ENCODE measurements at regions not wholly inside any gene's neighbourhood (a gene's known extent, or its start where the extent isn't known, plus 50 kb on each side); places are given as distances from the start of the nearest gene placed in this dataset.

DNA sequence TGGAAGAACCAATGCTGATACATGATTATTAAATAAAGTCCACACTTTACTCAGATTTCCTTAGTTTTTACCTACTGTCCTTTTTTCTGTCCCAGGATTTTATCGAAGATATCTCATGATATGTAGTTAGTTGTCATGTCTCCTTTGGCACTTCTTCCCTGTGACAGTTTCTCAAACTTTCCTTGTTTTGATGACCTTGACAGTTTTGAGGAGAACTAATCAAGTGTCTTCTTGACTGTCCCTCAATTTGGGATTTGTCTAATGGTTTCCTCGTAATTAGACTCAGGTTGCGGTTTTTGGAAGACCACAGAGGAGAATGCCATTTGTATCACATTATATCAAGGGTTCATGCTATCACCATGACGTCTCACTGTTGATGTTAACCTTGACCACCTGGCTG is 483.1 kb upstream of the ZNF608 start:
- intact Hi-C loops (cut with micrococcal nuclease) (loop anchor here (2.0 kb wide), 1 partner anchor 33 kb away; no protein-coding TSS in a partner anchor), dilution Hi-C loops (cut with MboI; ENCODE audit: extremely low pct_ligation_motif_present, low sequenced_read_pairs) (no loop called here)
- H3K27ac ChIP-seq (ENCODE audit: insufficient read depth, low read depth, low read length), result no peak overlapping the region
- H3K36me3 ChIP-seq (ENCODE audit: control insufficient read depth in 2 of 2, extremely low read depth in 1 of 2, insufficient read depth in 2 of 2, low read length in 2 of 2), result no peaks in the 10 kb centered on the region
- ChIA-PET CTCF (no interaction called here), POLR2A (no interaction called here)
- no peak overlapping the region for H3K4me3 ChIP-seq (replicated peaks in 1 of 3; ENCODE audit: insufficient read depth in 1 of 3, low read depth in 1 of 3, low read length in 3 of 3)
- H4K20me1 ChIP-seq (replicated peaks; ENCODE audit: control insufficient read depth, extremely low read depth, insufficient read depth, low read length), result no peaks in the 10 kb centered on the region
- DNase-seq (ENCODE audit: low read depth, low spot score) (no peak), FAIRE-seq (no peak)
- H3K9me3 ChIP-seq (replicated peaks; ENCODE audit: control insufficient read depth, insufficient read depth, low read length), result no peaks in the 10 kb centered on the region
- H3K4me2 ChIP-seq (ENCODE audit: insufficient read depth, low read length), result no peak overlapping the region
- H3K4me1 ChIP-seq (ENCODE audit: control insufficient read depth, extremely low read depth, insufficient read depth, low read length), result no peaks in the 10 kb centered on the region
- TF ChIP-seq GATA2 (IDR thresholded peaks at IDR 0.05; ENCODE audit: insufficient read depth, insufficient read length, low read depth, low read length), result no peak
- no peak for TF ChIP-seq FOS (IDR thresholded peaks at IDR 0.05; ENCODE audit: borderline replicate concordance, insufficient read depth, low read length)
- no peak for TF ChIP-seq MYC (IDR thresholded peaks at IDR 0.05; ENCODE audit: low read depth, low read length)
- no peak for TF ChIP-seq JUN (IDR thresholded peaks at IDR 0.05; ENCODE audit: borderline replicate concordance, insufficient read depth, insufficient read length, low read depth)
- TF ChIP-seq, protein P1, sequence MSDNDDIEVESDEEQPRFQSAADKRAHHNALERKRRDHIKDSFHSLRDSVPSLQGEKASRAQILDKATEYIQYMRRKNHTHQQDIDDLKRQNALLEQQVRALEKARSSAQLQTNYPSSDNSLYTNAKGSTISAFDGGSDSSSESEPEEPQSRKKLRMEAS (IDR thresholded peaks at IDR 0.05; ENCODE audit: insufficient read depth, insufficient read length), result no peak
- TF ChIP-seq POLR2AphosphoS5 (IDR thresholded peaks at IDR 0.05; ENCODE audit: insufficient read depth, low read depth, low read length), result no peak
- TF ChIP-seq, protein P2, sequence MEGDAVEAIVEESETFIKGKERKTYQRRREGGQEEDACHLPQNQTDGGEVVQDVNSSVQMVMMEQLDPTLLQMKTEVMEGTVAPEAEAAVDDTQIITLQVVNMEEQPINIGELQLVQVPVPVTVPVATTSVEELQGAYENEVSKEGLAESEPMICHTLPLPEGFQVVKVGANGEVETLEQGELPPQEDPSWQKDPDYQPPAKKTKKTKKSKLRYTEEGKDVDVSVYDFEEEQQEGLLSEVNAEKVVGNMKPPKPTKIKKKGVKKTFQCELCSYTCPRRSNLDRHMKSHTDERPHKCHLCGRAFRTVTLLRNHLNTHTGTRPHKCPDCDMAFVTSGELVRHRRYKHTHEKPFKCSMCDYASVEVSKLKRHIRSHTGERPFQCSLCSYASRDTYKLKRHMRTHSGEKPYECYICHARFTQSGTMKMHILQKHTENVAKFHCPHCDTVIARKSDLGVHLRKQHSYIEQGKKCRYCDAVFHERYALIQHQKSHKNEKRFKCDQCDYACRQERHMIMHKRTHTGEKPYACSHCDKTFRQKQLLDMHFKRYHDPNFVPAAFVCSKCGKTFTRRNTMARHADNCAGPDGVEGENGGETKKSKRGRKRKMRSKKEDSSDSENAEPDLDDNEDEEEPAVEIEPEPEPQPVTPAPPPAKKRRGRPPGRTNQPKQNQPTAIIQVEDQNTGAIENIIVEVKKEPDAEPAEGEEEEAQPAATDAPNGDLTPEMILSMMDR (IDR thresholded peaks at IDR 0.05; ENCODE audit: extremely low read depth in 1 of 2, insufficient read depth in 1 of 2, low read depth in 1 of 2, low read length in 2 of 2), result no peak
- TF ChIP-seq POLR2A (IDR thresholded peaks at IDR 0.05; ENCODE audit: low read depth, low read length), result no peak
- no peak for TF ChIP-seq EZH2 (IDR thresholded peaks at IDR 0.05; ENCODE audit: borderline replicate concordance, low read depth, low read length, severe bottlenecking)
- no TSS peak for BruUV-seq (replicated peaks)
- no peak overlapping the region for H3K9ac ChIP-seq (replicated peaks; ENCODE audit: extremely low read depth, insufficient read depth, low read length)
- no peaks in the 10 kb centered on the region for H3K27me3 ChIP-seq (ENCODE audit: control insufficient read depth in 2 of 2, insufficient read depth in 2 of 2, low read length in 2 of 2)
- no peaks in the 10 kb centered on the region for H3K79me2 ChIP-seq (ENCODE audit: control insufficient read depth, insufficient read depth, low read length)
- H3K9me1 ChIP-seq (replicated peaks; ENCODE audit: control insufficient read depth, extremely low read depth, insufficient read depth, low read length), result no peaks in the 10 kb centered on the region
- no peak overlapping the region for H2AFZ ChIP-seq (ENCODE audit: low read depth, low read length)

All from endothelial cell of umbilical vein (primary cell).